Neuron (in vitro differentiated cells): ENCODE measurements at regions not wholly inside any gene's neighbourhood (a gene's known extent, or its start where the extent isn't known, plus 50 kb on each side); places are given as distances from the start of the nearest gene placed in this dataset.

Source experiments
- H2AFZ ChIP-seq: one replicate; pipeline ENCODE4 v1.6.1; 2013; ENCODE audit warnings: low read depth, mild to moderate bottlenecking, inconsistent platforms, low read length, moderate library complexity
- H3K27me3 ChIP-seq: one replicate; pipeline ENCODE4 v1.6.1; 2013; ENCODE audit warnings: low read length; ENCODE audit not compliant: insufficient read depth
- H3K36me3 ChIP-seq: one replicate; pipeline ENCODE4 v1.6.1; 2013; ENCODE audit warnings: low read length; ENCODE audit not compliant: insufficient read depth
- H3K4me1 ChIP-seq: one replicate; pipeline ENCODE4 v1.6.1; 2013; ENCODE audit warnings: low read length; ENCODE audit not compliant: insufficient read depth
- H3K4me3 ChIP-seq: 2 replicates; pipeline ENCODE4 v1.5.1; 2013; ENCODE audit warnings: mild to moderate bottlenecking, low read length, moderate library complexity
- H3K9me3 ChIP-seq: one replicate; pipeline ENCODE4 v1.6.1; 2013; ENCODE audit warnings: low read length

GRCh38 chr12:124489915-124490583 lies 77.4 kb downstream of the NCOR2 start:
- Histone ChIP-seq H3K36me3 (peaks cover 17% of the 10 kb centered on the region), H3K4me3 (no peak overlapping the region), H2AFZ (no peak overlapping the region), H3K27me3 (no peaks in the 10 kb centered on the region), H3K9me3 (no peaks in the 10 kb centered on the region), H3K4me1 (peaks cover 6% of the 10 kb centered on the region)

GRCh38 chr12:124489220-124489619 lies 78.2 kb downstream of the NCOR2 start:
- Histone ChIP-seq H3K36me3 (peaks cover 14% of the 10 kb centered on the region), H3K27me3 (no peaks in the 10 kb centered on the region), H3K9me3 (no peaks in the 10 kb centered on the region), H3K4me3 (no peak overlapping the region), H3K4me1 (peaks cover 6% of the 10 kb centered on the region), H2AFZ (no peak overlapping the region)

GRCh38 chr12:124488520-124488919 lies 78.9 kb downstream of the NCOR2 start:
- H3K27me3 ChIP-seq: no peaks in the 10 kb centered on the region
- H2AFZ ChIP-seq: no peak overlapping the region
- H3K36me3 ChIP-seq: peaks cover 17% of the 10 kb centered on the region
- peaks cover 6% of the 10 kb centered on the region for H3K4me1 ChIP-seq
- no peak overlapping the region for H3K4me3 ChIP-seq
- H3K9me3 ChIP-seq: no peaks in the 10 kb centered on the region

- Histone ChIP-seq H3K27me3 (no peaks in the 10 kb centered on the region), H3K9me3 (no peaks in the 10 kb centered on the region), H2AFZ (no peak overlapping the region), H3K4me3 (no peak overlapping the region), H3K4me1 (peaks cover 6% of the 10 kb centered on the region), H3K36me3 (peaks cover 17% of the 10 kb centered on the region)
Observed at GRCh38 chr12:124487834-124488165, 79.6 kb downstream of the NCOR2 start.

GRCh38 chr12:124487066-124487833 lies 80.2 kb downstream of the NCOR2 start:
- peaks cover 6% of the 10 kb centered on the region for H3K4me1 ChIP-seq
- H2AFZ ChIP-seq: no peak overlapping the region
- no peak overlapping the region for H3K4me3 ChIP-seq
- no peaks in the 10 kb centered on the region for H3K27me3 ChIP-seq
- peaks cover 21% of the 10 kb centered on the region for H3K36me3 ChIP-seq
- H3K9me3 ChIP-seq: no peaks in the 10 kb centered on the region

GRCh38 chr12:124486346-124486963 lies 81.0 kb downstream of the NCOR2 start:
- H3K9me3 ChIP-seq: no peaks in the 10 kb centered on the region
- H3K4me1 ChIP-seq: peaks cover 6% of the 10 kb centered on the region
- no peak overlapping the region for H2AFZ ChIP-seq
- no peaks in the 10 kb centered on the region for H3K27me3 ChIP-seq
- H3K4me3 ChIP-seq: no peak overlapping the region
- peaks cover 17% of the 10 kb centered on the region for H3K36me3 ChIP-seq

GRCh38 chr12:124485371-124485770 lies 82.0 kb downstream of the NCOR2 start:
- no peaks in the 10 kb centered on the region for H3K27me3 ChIP-seq
- H2AFZ ChIP-seq: no peak overlapping the region
- peaks cover 6% of the 10 kb centered on the region for H3K4me1 ChIP-seq
- H3K9me3 ChIP-seq: no peaks in the 10 kb centered on the region
- no peak overlapping the region for H3K4me3 ChIP-seq
- peaks cover 17% of the 10 kb centered on the region for H3K36me3 ChIP-seq

GRCh38 chr12:124484526-124484953 lies 82.9 kb downstream of the NCOR2 start:
- H3K4me1 ChIP-seq: peaks cover 6% of the 10 kb centered on the region
- H3K4me3 ChIP-seq: no peak overlapping the region
- no peak overlapping the region for H2AFZ ChIP-seq
- H3K9me3 ChIP-seq: no peaks in the 10 kb centered on the region
- peaks cover 17% of the 10 kb centered on the region for H3K36me3 ChIP-seq
- H3K27me3 ChIP-seq: no peaks in the 10 kb centered on the region

GRCh38 chr12:124484067-124484466 lies 83.3 kb downstream of the NCOR2 start:
- H2AFZ ChIP-seq: no peak overlapping the region
- peaks cover 6% of the 10 kb centered on the region for H3K4me1 ChIP-seq
- no peaks in the 10 kb centered on the region for H3K9me3 ChIP-seq
- H3K36me3 ChIP-seq: peaks cover 17% of the 10 kb centered on the region
- no peaks in the 10 kb centered on the region for H3K27me3 ChIP-seq
- H3K4me3 ChIP-seq: no peak overlapping the region

GRCh38 chr12:124482901-124483799 lies 84.3 kb downstream of the NCOR2 start:
- Histone ChIP-seq H3K4me3 (no peak overlapping the region), H2AFZ (no peak overlapping the region), H3K9me3 (no peaks in the 10 kb centered on the region), H3K36me3 (peaks cover 18% of the 10 kb centered on the region), H3K4me1 (peaks cover 6% of the 10 kb centered on the region), H3K27me3 (no peaks in the 10 kb centered on the region)

- Histone ChIP-seq H3K4me1 (peaks cover 2% of the 10 kb centered on the region), H2AFZ (no peak overlapping the region), H3K4me3 (no peak overlapping the region), H3K9me3 (no peaks in the 10 kb centered on the region), H3K27me3 (no peaks in the 10 kb centered on the region), H3K36me3 (peaks cover 23% of the 10 kb centered on the region)
Observed at GRCh38 chr12:124482567-124482893, 84.9 kb downstream of the NCOR2 start.

- H3K9me3 ChIP-seq: no peaks in the 10 kb centered on the region
- H3K27me3 ChIP-seq: no peaks in the 10 kb centered on the region
- H3K4me3 ChIP-seq: no peak overlapping the region
- H3K4me1 ChIP-seq: no peaks in the 10 kb centered on the region
- peaks cover 26% of the 10 kb centered on the region for H3K36me3 ChIP-seq
- H2AFZ ChIP-seq: no peak overlapping the region
Observed at GRCh38 chr12:124481772-124482566, 85.4 kb downstream of the NCOR2 start.
